HG02884 (cell line): ENCODE measurements at regions not wholly inside any gene's neighbourhood (a gene's known extent, or its start where the extent isn't known, plus 50 kb on each side); places are given as distances from the start of the nearest gene placed in this dataset.
"Not testable (repeated sequence)": the region's sequence is repeated elsewhere in the genome, so short reads cannot be mapped to it uniquely, and the experiment has no call there.

Experiments used
- ATAC-seq: cut with Tn5 transposase; IDR thresholded peaks from one replicate; pipeline ENCODE4 v1.9.1; 2021; ENCODE audit warnings: mild to moderate bottlenecking, moderate library complexity; ENCODE audit not compliant: unreplicated experiment

DNA sequence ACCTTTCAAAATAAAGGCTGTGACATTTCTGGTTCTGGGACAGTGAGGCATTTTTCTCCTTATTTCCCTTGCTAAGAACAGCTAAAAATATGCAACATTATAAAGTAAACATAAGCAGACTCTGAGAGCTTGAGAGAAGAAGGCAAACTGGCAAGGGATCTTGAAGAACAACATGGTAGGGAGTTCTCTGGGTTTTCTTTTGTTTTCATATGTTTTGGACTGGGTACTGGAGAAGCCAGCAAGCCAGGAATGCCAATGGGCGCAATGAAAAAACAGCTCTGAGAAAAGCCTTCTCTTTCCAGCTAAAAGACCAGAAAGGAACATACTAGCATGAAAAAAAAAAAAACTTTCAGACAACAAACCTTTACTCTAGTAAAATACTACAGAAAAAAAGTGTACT is 351.4 kb upstream of the HS6ST1 start:
- ATAC-seq = no peak

DNA sequence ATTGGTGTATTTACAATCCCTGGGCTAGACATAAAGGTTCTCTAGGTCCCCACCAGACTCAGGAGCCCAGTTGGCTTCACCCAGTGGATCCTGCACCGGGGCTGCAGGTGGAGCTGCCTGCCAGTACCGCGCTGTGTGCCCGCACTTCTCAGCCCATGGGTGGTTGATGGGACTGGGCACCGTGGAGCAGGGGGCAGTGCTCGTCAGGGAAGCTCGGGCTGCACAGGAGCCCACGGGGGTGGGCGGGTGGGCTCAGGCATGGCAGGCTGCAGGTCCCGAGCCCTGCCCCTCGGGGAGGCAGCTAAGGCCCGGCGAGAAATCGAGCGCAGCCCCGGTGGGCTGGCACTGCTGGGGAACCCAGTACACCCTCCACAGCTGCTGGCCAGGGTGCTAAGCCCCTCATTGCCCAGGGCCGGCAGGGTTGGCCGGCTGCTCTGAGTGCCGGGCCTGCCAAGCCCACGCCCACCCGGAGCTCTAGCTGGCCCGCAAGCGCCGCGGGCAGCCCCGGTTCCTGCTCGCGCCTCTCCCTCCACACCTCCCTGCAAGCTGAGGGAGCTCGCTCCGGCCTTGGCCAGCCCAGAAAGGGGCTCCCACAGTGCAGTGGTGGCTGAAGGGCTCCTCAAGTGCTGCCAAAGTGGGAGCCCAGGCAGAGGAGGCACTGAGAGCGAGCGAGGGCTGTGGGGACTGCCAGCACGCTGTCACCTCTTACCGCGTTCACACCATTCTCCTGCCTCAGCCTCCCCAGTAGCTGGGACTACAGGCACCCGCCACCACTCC is 353.5 kb upstream of the HS6ST1 start:
- not testable (repeated sequence) for ATAC-seq

DNA sequence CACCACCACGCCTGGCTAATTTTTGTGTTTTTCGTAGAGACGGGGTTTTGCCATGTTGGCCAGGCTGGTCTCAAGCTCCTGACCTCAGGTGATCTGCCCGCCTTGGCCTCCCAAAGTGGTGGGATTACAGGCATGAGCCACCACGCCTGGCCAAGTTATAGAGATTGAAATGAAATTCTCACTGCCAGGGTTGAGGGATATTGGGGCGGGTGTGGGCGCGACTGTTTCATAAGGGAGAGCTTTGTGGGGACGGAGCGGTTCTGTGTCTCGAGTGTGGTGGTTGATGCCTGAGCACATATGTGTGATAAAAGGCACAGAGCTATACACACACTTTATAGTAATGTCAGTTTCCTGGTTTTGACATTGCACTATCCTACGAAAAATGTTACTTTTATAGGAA is 361.0 kb upstream of the HS6ST1 start:
- not testable (repeated sequence) for ATAC-seq

DNA sequence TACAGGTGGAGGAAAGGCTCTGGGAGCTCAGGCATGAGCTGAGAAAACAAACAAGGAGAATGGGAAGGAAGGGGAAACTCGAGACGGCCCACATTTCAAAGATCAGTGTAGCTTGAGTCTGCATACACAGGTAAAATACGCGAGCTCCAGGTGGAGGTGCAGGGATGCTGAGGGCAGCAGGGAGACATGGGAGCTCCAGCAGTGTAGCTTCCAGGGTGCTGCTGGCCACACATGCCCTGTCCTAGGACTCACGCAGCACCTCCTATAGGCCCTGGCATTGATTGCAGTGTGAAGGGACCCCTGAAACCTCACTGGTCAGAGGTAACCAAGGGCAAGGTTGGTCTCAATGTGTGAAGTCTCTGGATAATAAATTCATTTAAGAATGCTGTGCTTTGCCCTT is 362.8 kb upstream of the HS6ST1 start:
- no peak for ATAC-seq

DNA sequence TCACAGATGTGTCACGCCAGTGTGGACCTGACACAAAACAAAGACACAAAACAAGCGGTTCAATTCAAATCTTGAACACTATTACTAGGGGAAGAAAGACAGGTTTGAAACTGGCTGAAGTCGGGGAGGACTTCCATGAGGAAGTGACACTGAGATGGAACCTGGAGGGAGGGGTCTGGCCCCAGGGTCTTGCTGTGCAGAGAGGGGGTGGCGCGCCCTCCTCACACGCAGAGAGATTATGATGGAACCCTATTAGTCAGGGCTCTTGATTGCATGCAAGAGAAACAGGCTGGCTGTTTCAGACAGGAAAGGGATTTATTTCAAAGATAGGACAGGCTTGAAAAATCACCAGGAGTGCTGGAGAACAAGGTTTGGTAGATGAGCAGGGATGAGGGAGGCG is 363.6 kb upstream of the HS6ST1 start:
- no peak for ATAC-seq

DNA sequence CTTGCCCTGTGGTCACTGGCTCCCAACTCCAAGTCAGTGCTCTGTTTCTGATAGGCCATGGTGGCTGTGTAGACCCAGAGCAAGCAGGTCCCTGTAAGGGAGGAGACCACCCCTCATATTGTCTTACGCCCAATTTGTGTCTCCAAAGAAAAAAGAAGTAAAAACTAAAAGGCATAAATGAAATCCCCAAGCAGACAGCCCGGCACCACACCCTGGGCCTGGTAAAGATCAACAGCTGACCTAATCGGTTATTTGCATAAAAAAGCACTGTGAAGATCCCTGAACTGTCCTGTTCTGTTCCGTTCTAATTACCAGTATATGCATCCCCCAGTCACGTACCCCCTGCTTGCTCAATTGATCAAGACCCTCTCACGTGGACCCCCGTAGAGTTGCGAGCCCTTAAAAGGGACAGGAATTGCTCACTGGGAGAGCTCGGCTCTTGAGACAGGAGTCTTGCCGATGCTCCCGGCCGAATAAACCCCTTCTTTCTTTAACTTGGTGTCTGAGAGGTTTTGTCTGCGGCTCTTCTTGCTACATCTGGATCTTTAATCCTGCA is 364.1 kb upstream of the HS6ST1 start:
- ATAC-seq = no peak

DNA sequence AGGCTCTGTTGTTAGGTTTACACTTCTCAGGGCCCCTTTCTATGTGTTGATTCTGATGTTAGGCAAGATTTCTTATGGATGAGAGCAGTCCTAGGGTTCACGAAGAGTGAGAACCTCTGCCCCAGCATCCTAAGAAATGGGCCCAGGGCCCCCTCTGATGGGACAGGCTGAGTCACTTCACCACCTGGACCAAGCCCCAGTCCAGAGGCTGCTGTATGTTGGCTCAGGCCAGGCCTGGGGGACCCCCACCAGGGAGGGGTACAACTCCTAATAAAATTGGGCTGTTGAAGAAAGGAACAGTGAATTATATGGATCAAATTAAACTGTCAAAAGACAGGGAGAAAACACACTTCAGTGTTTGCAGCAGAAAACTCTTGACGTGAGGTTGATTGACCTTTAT is 365.9 kb upstream of the HS6ST1 start:
- ATAC-seq = no peak

DNA sequence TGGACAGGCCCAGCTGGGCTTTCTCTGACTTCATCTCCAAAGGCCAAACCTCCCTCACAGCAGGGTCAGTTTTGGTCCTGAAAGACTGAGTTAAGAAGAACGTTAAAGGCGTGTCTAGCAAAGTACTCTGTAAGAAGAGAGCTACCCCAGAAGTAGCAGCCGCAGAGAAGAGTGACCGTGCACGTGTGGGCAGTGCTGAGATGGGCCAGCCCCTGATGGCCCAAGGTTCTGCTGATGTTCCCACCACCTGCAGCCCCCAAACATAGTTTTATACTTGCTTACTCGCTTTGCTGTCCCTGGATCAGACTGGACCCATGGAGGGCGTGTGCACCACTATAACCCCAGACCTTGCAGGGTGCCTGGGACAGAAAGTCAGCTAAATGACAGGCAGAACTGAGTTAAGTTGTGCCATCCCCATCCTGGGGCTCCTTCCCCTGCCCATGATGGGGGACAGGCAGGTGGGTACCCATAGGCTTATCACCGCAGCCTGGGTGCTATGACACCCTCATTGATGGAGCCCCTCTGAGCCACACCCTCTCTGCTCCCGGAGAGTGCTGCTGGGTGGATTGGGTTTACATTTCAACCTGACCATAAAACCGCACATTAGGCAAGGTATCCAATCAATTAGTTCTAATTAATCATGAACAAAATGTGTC is 367.3 kb upstream of the HS6ST1 start:
- ATAC-seq = no peak

DNA sequence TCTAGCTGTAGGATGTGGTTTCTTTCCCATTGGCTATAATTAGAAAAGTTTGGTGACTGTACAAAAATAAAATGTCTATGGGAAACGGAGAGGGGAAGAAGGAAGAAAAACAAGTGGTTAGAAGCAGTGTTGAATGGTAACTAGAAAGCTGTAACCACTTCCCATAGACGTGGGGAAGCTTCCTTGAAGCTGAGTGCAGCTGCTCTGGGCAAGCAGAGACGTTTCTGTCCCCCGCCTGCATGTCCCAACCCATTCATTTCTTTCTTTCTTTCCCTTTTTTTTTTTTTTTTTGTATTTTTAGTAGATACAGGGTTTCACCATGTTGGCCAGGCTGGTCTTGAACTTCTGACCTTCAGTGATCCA is 367.8 kb upstream of the HS6ST1 start:
- no peak for ATAC-seq

DNA sequence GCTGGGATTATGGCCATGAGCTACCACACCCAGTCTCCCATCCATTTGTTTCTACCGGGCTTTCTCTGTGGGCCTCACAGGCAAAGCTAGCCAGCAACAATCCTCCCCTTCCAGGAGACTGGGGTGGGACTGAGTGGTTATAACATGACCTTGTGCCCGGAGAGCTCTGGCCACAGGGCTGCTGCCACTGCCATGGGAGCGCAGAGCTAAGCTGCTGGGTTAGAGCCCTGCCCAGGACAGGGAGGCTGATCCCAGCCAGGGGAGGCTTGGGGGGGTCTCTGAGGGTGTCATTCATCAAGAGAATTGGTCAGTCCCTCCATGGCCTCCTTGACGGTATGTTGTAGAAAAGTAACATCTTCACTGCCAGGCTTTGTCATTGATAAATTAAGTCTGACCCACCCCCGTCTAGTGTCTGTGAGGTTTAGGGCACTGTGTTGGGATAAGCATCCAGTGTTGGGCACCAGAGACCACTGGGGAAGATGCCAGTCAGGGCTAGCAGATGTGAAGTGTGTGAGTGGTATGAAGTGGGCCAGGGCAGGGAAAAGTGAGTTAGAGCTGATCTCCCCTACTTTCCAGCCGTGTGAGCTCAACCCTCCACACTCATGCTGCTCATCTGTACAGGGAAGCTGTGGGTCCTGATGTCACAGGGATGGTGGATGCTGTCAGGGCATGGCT is 368.4 kb upstream of the HS6ST1 start:
- no peak for ATAC-seq

DNA sequence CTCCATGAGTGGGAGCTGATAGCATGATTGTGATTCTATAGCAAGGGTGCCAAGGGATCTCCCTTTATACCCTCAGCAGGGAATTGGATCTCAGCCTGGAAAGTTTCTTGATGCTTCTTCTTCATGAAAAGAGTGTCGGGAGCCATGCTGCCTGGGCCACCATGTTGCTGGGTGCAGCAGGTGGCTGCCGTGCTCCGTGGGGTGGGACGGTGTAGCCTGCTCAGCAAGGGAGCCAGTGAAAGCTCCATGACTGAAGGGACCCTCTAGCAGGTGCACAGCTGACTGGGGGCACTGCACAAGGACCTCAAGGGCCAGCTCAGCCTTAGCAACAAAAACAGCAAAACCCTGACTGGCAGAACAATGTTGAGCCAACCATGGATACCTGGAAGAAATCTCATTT is 368.9 kb upstream of the HS6ST1 start:
- no peak for ATAC-seq

DNA sequence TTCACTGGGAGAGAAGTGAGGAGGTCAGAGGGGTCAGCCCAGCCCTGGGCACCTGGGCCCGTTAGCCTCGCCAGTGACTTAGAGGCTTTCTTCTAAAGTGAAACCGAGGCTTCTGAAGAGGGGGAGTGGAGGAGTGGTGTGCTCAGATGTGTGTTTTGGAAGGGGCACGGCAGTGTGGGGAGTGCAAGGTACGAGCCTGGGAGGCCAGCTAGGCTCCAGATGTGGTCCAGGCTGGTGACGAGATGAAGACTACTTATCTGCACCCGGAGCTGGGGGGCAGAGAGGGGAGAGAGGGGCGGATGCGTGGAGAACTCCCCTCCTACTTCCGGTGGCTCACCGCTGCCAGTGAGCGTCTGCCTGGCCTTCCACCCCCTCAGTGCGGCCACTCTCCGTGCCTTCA is 371.3 kb upstream of the HS6ST1 start:
- no peak for ATAC-seq

DNA sequence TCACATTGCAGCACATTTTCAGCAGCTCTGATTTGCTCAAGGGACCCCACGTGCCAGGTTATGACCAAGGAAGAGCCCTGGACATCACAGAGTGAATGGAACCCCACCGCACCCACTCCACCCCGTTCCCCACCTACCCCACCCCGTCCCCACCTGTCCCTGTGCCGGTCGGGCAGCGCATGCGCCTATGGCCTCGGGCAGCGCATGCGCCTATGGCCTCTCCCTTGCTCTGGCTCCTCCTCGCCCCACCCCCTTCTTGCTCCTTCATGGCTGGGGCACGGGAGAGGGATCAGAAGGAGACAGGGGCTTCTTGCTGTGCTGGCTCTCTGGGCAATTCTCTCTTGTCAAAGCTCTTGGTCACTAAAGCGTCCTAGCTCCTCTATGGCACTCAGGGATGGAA is 371.8 kb upstream of the HS6ST1 start:
- no peak for ATAC-seq

DNA sequence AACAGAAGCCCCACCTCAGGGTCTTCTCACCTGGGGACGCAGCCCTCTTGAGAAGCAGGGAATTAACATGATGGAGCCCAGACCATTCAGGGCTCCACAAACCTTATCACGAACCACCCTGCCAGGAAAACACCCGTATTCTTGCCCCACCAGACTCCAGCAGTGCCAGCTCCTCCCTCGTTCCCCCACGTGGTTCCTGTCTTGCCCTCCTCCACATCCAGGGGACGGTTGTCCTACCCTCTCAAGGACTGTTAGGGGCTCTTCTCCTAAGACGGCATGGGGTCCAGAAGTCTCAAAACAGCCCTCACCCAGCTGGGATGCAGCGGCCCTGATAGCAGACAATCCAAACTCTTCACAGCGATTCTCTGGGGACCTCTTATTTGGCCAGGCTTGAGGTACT is 372.2 kb upstream of the HS6ST1 start:
- no peak for ATAC-seq

DNA sequence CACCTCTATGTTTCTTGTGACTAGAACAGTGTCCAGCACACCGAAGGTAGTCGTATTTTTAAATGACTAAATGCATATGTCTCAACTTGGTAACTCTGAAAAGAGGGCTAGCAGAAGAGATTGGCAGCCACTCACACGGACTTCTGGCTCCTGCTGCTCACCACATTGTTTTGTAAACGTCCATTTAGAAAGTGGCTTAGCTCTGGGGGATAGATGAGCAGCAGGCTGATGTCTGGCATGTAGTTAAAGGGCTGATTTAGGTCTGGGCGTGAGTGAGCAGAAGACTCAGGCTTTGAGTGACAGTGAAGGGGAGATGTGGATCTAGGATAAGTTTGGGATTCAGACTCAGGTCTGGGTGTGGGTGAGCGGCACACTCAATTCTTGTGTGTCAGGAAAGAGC is 372.9 kb upstream of the HS6ST1 start:
- ATAC-seq = no peak

DNA sequence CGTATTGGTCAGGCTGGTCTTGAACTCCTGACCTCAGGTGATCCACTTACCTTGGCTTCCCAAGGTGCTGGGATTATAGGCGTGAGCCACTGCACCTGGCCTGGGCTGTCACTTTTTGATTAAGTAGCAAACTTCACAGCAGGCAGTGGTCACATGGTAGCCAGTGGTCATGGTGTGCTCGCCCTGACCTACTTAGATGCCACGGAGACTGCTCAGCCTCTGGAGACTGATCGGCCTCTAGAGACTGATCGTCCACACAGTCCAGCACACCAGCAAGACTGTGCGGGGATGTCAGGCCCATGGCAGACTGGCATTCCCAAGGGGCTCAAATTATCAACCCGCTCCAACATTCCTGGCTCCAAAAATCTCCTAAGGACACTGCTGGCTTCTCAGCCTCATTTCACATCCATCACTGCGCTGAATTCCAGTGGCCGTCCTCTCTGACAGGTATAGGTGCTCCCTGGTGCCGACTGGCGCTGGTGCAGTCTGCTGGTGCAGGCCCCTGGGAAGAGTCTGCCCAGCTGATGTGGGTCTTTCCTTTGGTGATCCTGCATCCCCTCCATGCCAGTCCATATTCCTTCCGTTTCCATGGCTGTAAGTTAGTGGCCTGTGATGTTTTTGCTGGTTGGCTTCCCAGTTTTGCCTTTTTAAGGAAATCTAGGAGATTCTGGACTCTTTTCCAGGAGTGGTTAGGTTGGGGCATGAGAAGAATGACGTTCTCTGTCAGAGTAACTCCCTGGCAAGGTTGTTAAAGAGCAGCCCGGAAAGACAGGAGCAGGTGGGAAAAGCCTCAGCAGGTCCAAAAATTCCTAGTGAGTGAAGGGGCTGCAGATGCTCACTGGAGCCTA is 374.5 kb upstream of the HS6ST1 start:
- no peak for ATAC-seq

DNA sequence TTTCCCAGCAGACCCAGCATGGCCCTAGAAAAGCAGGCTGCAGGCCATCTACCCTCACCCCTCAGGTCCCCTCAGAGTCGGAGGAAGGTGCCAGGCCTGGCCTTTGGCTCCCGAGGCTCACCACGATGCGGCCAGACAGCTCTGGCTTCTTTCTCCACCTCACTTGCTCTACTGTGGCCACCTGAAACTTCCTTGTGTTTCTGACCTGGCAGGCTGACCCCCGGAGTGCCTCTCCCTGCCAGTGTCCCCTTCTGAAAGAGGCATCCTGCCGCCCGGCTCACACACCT is 375.0 kb upstream of the HS6ST1 start:
- ATAC-seq = no peak

DNA sequence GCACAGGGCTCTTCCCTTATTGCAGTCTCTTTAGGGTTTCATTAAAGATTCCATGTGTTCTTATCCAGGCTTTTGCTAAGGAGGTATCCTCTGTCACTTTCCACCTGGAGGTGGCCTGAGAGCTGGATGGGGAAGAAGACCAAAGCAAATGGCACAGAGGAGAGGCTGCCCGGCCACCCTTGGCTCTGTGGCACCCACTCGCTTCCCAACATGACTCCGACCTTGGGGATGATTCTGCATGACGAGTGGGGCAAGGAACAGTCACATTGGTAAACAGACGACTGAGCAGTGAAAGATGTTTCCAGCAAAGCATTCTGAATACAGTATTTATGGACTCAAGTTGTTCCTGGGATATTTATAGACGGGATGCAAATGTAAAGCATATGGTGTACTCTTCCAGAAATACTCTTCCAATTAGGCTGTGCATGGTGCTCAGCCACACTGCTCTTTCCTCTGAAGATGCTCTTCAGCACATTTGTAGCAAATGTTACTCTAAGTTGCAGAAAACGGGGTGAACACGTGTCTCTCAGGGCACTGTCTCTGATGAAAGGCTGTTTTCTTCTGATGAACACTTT is 377.1 kb upstream of the HS6ST1 start:
- no peak for ATAC-seq

DNA sequence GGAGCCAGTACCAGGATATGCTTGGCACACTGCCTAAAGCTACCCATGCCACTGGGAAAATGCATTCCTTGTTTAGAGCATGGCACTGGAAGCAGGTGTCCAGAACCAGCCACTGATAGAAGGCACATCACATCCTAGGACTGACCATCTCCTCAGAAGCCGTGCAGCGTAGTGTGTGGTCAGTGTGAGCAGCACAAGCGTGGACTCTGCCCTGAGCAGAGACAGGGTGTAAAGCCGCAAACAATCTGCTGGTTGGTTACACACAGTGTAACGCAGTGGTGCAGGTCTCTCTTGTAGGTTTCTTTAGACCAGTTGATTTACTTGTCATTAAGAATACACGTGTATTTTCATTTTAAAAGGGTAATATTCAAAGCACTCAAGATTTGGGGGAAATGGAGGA is 377.8 kb upstream of the HS6ST1 start:
- ATAC-seq = no peak

DNA sequence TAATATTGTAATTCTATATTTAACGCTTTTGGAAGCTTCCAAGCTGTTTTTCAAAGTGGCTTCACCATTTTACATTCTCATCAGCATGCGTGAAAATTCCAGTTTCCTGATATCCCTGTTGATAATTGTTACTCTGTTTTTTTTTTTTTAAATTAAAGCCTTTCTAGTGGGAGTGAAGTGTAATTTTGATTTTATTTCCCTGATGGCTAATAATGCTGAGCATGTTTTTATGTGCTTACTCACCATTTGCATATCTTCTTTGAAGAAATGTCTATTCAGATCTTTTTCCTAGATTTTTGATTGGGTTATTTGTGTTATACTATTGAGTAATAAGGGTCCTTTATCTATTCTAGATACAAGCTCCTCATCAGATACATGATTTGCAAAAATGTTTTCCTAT is 382.8 kb upstream of the HS6ST1 start:
- no peak for ATAC-seq

DNA sequence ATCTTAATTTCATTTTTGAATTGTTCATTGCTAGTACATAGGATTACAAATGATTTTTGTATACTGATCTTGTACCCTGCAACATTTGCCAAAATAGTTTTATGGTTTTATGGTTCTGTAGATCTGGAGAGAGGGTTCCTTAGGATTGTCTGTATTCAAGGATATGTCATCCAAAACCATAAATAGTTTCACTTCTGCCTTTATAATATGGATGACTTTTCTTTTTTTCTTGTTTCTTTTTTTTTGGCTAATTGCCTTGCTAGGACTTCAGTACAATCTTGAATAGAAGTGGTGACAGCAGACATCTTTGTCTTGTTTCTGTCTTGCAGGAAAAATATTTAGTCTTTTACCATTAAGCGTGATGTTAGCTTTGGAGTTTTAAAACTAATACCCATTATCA is 383.9 kb upstream of the HS6ST1 start:
- ATAC-seq = no peak
